NCI-H748 treated with DMSO at 0.1 percent for 48 hours (cell line): ENCODE measurements at regions not wholly inside any gene's neighbourhood (a gene's known extent, or its start where the extent isn't known, plus 50 kb on each side); places are given as distances from the start of the nearest gene placed in this dataset.
"Not testable (repeated sequence)": the region's sequence is repeated elsewhere in the genome, so short reads cannot be mapped to it uniquely, and the experiment has no call there.

Source experiments
- DNase-seq: peaks from one replicate; lab custom pipeline; 2025; lab: John Stamatoyannopoulos, UW

GRCh38 chr2:181737302-181737701 lies 57.0 kb upstream of the NEUROD1 start:
- not testable (repeated sequence) for DNase-seq

DNA sequence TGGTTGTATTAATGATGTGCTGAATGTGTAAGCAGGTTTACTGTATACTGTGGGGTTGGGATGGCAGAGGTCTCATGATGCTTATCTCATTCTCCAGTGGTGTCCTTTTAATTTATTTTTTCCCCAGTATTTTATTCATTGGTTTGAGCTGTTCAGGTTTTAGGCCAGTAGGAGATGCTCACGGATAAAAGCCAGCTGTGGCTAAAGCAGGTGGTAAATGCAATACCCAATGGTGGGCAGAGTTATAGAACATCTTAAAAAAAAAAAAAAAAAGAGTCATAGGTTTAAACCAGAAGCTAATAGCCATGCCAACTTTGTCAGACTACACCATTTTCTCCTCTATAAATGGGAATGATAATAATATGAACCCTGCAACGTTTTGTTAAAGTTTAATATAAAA lies 57.8 kb upstream of the NEUROD1 start:
- DNase-seq: no peak

- no peak for DNase-seq
Measured at GRCh38 chr2:181738563-181738962, 58.2 kb upstream of the NEUROD1 start.

DNA sequence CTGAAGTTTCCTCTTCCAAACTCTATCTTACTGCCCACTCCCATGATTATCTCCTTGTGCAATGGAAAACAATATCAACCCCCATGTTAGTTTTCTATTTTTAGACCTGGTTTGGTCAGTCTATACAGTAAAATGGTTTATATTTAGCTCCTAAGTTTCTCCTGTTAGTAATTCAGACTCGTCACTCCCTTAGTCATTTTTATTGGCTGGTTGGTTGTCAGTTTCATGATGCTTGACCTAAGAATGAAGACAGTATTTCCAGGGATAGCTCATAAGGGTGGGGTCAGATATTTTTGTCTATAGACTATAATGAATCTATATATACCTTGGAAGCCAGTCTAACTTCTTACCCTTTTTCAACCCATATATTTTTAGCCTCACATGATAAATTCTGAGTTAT lies 61.4 kb upstream of the NEUROD1 start:
- no peak for DNase-seq

GRCh38 chr2:181742361-181742760 lies 62.0 kb upstream of the NEUROD1 start:
- DNase-seq: no peak

DNA sequence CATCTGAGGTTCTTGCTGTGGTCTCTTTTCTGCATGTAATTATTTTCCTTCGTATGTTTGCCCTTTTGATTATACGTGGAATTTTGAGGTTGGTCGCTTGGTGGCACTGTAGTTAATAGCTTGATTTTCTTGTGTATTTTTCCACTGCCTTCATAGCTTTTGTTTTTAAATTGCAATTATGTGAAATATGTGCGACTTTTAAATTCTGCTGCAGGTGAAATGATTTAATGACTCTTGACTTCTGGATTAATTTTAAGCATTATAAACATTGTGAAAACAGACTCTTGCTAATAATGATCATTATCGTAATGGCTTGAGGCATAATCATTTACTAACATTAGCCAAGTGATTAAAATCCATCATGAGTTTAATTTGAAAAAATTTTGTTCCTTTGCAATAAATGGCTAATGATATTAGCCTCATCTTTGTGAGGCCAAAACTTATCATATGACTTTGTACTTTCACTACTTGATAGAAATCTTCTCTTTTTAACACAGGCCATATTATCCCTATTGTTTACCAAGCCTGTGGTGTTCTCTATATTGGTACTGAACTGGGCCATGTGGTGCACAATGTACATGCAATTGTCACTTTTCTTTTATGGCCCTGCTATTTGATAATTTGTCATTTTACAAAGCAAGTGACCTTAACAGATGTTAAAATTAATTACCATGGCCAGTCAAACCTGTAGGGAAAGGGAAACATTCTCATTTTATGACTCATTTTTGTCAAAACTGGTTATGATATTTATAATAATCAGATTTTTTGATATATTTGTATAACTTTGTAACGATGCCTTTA lies 62.8 kb upstream of the NEUROD1 start:
- peak; percentile 82 for DNase-seq

DNA sequence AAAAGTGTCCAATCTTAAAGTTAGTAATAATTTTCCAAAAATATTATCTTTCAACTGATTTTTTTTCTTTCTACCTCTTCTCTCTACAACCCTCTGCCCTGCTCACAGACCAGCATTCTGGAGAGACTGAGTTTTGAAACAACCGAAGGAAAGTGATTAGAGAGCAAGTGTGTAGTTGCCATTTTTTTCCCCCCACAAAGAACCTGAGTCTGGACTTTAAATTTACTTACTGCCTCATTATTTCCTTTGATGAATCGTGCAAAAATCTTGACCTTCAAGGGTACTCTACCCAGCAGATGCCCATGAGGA lies 63.4 kb upstream of the NEUROD1 start:
- no peak for DNase-seq

- DNase-seq: no peak
Measured at GRCh38 chr2:181745796-181746540, 65.7 kb upstream of the NEUROD1 start.

GRCh38 chr2:181746844-181747243 lies 66.5 kb upstream of the NEUROD1 start:
- DNase-seq: no peak

GRCh38 chr2:181750305-181750704 lies 70.0 kb upstream of the NEUROD1 start:
- DNase-seq: no peak

DNA sequence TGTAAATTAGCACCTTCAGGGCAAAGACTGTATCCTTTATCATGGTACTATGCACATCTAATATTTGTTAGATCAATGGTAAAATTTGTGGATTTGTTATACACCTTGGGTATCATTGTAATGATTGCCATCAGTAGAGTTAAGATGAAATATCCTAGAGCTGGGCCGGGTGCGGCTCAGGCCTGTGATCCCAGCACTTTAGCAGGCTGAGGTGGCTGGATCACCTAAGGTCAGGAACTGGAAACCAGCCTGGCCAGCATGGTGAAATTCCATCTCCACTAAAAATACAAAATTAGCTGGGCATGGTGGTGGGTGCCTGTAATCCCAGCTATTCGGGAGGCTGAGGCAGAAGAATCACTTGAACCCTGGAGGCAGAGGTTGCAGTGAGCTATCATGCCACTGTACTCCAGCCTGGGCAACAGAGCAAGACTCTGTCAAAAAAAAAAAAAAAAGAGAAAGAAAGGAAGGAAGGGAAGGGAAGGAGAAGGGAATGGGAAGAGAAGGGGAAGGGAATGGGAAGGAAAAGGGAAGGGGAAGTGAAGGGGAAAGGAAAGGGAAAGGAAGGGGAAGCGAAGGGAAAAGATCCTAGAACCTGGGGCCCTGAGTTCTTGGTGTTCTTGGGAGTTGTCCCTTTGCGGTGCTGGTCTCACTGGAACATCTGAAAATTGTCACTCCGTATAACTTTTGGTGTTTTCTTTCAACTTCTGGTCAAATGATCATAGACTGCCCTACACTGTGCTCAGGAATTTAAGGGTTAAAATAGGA lies 71.1 kb upstream of the NEUROD1 start:
- no peak for DNase-seq

DNA sequence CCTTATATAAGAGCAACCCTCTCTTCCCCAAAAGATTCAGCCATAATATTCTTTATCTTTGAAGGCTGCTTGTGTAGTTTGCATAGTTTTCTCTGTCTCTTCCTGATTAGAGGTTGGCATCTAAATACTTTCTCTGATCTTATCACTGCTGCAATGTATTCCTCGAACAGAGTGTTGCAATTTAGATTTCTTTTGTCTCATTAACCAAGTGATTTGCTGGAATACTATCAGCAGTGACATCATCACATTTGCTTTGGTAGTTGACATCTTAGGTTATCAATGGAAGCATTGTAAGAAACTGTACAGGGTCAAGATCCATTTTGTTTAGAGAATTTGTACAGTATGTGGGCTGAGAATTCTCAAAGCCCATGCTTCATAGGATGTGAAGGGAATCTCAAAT lies 72.0 kb upstream of the NEUROD1 start:
- DNase-seq: no peak

DNA sequence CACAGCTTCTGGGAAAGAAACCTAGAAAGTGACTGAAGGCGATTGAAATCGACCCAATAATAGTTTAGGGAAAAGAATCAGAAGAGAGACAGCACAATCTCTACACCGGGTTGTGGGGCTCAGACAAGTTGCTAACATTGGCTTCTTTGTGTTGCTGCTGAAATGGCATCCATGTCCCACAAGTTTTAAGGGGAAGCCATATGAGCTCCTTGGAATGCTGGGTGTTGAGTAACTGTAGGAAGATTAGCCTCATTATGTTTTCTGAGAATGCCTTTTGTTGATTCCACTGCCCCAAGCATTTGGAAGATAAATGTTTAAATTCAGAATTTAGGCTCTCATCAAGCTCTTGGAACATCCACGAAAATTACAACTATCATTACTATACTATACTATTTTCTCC lies 73.4 kb upstream of the NEUROD1 start:
- no peak for DNase-seq

- no peak for DNase-seq
Measured at GRCh38 chr2:181754105-181754504, 73.8 kb upstream of the NEUROD1 start.

- DNase-seq: no peak
Measured at GRCh38 chr2:181755181-181755580, 74.9 kb upstream of the NEUROD1 start.

GRCh38 chr2:181760521-181760920 lies 80.2 kb upstream of the NEUROD1 start:
- DNase-seq: no peak

GRCh38 chr2:181761175-181761574 lies 80.9 kb upstream of the NEUROD1 start:
- DNase-seq: no peak

DNA sequence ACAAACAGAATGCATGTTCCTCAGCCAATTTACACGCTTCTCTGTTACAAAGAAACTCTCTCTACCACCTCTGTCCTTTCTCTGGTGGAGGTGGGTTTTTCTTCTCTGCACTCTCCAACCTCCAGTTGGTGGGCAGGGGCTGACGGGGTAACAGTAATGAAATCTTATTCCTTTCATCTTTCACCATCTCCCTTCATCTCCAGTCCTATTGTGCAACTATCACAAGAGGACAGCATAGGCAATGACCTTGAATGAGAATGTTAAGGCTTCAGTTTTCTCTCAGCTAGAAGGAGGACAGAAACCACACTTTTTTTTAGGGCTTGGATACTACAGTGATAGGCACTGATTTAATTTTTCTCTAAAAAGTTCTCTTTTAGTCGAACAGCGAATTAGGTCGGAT lies 81.7 kb upstream of the NEUROD1 start:
- no peak for DNase-seq

- DNase-seq: no peak
Measured at GRCh38 chr2:181762848-181763247, 82.5 kb upstream of the NEUROD1 start.

DNA sequence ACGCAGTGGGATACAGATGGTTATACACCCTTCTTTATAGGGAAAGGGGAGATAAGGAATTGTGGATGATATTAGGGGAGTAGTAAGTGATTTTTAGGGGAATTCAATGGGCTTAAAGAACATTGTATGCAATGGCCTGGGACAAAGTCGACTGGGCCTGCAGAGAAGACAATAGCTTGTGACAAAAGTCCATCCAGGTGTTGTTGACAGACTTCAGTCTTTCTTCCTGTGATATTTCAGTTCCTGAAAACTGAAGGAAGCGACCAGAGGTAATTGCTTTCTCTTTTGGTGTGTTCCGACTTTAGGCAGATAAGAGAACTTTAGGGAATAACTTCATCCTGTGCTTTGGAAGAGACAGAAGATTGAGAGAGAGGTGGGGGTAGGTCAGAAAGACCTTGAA lies 83.1 kb upstream of the NEUROD1 start:
- no peak for DNase-seq

DNA sequence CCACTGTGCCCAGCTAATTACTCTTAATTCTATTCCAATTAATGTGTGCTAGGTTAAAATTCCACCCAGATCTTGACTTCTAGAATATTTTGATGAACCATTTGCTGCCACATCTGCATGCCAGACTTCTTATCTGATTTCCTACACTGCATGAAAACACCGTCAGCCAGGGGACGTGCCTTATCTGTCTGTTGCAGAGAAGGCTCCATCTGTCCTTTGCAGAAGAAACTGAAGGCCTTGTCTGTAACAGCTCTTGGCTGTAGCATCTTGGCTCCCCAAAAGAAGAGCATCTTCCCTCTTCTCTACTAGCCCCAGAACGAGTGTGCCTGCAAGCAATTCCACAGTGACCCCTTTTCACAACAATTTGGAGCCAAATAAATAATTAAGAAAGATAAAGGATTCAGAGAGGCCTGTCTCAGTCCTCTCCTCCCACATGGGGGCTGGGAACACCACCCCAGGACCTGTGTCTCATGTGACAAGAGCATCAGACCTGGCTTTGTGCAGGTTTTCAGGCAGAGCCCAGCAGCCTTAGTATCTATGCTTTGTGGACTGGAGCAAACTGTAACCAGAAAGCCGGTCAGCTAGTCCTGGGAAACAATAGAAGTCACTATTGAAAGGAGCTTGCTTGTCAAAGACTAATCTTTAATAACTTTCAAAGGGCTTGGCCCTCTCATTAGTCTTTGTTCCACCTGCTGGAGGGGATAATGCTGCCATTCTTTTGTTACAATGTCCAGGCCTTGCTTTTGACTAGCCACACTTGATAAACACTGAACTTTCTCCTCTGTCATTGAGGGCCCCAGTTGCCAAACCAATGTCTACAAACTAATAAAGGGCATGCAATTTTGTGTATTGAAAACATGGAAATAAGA lies 84.0 kb upstream of the NEUROD1 start:
- DNase-seq: no peak

GRCh38 chr2:181766129-181766528 lies 85.8 kb upstream of the NEUROD1 start:
- no peak for DNase-seq
